ENCODE measurements at regions not wholly inside any gene's neighbourhood (a gene's known extent, or its start where the extent isn't known, plus 50 kb on each side); places are given as distances from the start of the nearest gene placed in this dataset.

- no peaks in the 10 kb centered on the region for H3K4me1 ChIP-seq (ENCODE audit: control insufficient read depth in 1 of 2, low read depth in 2 of 2)
- no peaks in the 10 kb centered on the region for H3K36me3 ChIP-seq
- TF ChIP-seq, protein P1, sequence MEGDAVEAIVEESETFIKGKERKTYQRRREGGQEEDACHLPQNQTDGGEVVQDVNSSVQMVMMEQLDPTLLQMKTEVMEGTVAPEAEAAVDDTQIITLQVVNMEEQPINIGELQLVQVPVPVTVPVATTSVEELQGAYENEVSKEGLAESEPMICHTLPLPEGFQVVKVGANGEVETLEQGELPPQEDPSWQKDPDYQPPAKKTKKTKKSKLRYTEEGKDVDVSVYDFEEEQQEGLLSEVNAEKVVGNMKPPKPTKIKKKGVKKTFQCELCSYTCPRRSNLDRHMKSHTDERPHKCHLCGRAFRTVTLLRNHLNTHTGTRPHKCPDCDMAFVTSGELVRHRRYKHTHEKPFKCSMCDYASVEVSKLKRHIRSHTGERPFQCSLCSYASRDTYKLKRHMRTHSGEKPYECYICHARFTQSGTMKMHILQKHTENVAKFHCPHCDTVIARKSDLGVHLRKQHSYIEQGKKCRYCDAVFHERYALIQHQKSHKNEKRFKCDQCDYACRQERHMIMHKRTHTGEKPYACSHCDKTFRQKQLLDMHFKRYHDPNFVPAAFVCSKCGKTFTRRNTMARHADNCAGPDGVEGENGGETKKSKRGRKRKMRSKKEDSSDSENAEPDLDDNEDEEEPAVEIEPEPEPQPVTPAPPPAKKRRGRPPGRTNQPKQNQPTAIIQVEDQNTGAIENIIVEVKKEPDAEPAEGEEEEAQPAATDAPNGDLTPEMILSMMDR (IDR thresholded peaks at IDR 0.05): no peak
- no peak overlapping the region for H3K27ac ChIP-seq
- no peaks in the 10 kb centered on the region for H3K27me3 ChIP-seq (replicated peaks; ENCODE audit: insufficient read depth)
- ATAC-seq (ENCODE audit: insufficient number of reproducible peaks, low FRiP score, low read depth) (no peak), DNase-seq (ENCODE audit: low spot score) (no peak)
- no peak overlapping the region for H3K4me3 ChIP-seq
- no peaks in the 10 kb centered on the region for H3K9me3 ChIP-seq
Measured at GRCh38 chr18:27824275-27824674, 352.7 kb downstream of the CDH2 start.

DNA sequence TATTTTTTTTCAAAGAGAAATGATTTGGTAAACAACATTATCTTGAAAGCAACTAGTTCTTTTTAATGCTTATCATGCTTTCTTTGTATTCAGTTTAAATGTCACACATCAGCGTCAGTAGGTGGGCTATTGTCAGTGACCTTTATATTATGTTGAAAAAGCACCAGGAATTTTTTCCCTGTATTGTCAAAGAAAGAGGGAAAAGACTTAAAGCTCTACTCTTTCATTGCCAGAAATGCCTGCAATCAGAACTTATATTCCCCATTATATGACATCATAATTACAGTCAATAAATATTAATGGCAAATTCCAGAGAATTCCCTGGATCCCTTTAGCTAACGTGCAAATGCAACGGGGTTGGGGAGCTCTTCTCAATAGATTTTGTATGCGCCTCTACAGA is 353.9 kb downstream of the CDH2 start:
- Histone ChIP-seq H3K36me3 (no peaks in the 10 kb centered on the region), H3K4me1 (ENCODE audit: control insufficient read depth in 1 of 2, low read depth in 2 of 2) (no peaks in the 10 kb centered on the region), H3K27ac (no peak overlapping the region), H3K9me3 (no peaks in the 10 kb centered on the region), H3K4me3 (no peak overlapping the region), H3K27me3 (replicated peaks; ENCODE audit: insufficient read depth) (no peaks in the 10 kb centered on the region)
- ATAC-seq (ENCODE audit: insufficient number of reproducible peaks, low FRiP score, low read depth) (no peak), DNase-seq (ENCODE audit: low spot score) (no peak)
- TF ChIP-seq, protein P1 (IDR thresholded peaks at IDR 0.05): no peak

- Histone ChIP-seq H3K27me3 (replicated peaks; ENCODE audit: insufficient read depth) (no peaks in the 10 kb centered on the region), H3K36me3 (no peaks in the 10 kb centered on the region), H3K9me3 (no peaks in the 10 kb centered on the region), H3K4me3 (no peak overlapping the region), H3K4me1 (ENCODE audit: control insufficient read depth in 1 of 2, low read depth in 2 of 2) (no peaks in the 10 kb centered on the region), H3K27ac (no peak overlapping the region)
- DNase-seq (ENCODE audit: low spot score) (no peak), ATAC-seq (ENCODE audit: insufficient number of reproducible peaks, low FRiP score, low read depth) (no peak)
- TF ChIP-seq, protein P1 (IDR thresholded peaks at IDR 0.05): no peak
Measured at GRCh38 chr18:27808683-27809082, 368.2 kb downstream of the CDH2 start.

DNA sequence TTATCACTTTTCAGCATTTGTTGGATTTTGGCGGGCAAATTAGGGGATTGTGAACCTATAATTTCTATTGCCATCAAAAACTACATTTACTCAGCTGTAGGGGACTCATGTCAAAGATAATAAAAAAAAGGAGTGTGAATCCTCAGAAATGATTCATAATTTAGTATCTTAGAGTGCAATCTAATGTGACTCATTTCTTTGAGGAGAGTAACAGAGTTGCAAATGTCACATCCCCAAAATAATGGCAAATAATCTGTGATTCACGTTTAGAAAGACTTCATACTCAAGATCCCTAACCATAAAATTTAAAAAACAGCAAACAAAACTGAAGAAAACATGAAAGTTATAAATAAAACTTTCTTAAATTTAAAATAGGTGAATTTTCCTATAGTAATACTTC is 373.0 kb downstream of the CDH2 start:
- ATAC-seq (ENCODE audit: insufficient number of reproducible peaks, low FRiP score, low read depth) (no peak), DNase-seq (ENCODE audit: low spot score) (no peak)
- Histone ChIP-seq H3K9me3 (no peaks in the 10 kb centered on the region), H3K36me3 (no peaks in the 10 kb centered on the region), H3K27me3 (replicated peaks; ENCODE audit: insufficient read depth) (no peaks in the 10 kb centered on the region), H3K27ac (no peak overlapping the region), H3K4me1 (ENCODE audit: control insufficient read depth in 1 of 2, low read depth in 2 of 2) (no peaks in the 10 kb centered on the region), H3K4me3 (no peak overlapping the region)
- TF ChIP-seq, protein P1 (IDR thresholded peaks at IDR 0.05): no peak

DNA sequence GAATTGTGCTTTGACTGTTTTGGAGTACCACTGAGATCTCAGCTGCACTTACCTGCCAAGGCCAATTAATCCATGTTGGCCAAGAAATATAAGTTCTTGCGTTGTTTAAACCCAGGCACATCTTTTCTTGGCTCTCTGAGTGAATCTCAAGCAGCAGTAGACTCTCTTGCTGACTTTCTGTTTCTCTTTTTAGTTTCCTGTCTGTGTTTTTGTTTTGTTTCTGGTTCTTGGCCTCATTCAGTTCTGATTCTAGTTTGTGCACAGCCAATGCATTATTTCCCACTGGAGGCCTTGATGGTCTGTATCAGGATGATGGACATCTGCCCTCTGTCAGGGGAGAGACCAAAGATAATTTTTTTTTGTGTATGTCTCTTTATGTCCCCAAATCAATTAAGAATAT is 379.4 kb downstream of the CDH2 start:
- H3K4me1 ChIP-seq (ENCODE audit: control insufficient read depth in 1 of 2, low read depth in 2 of 2): peaks cover 2 to 9% of the 10 kb centered on the region in 2 donors
- H3K27ac ChIP-seq: no peak overlapping the region
- TF ChIP-seq, protein P1 (IDR thresholded peaks at IDR 0.05): no peak
- H3K4me3 ChIP-seq: no peak overlapping the region
- DNase-seq (ENCODE audit: low spot score): no peak
- H3K36me3 ChIP-seq: no peaks in the 10 kb centered on the region
- no peaks in the 10 kb centered on the region for H3K9me3 ChIP-seq
- no peak for ATAC-seq (ENCODE audit: insufficient number of reproducible peaks, low FRiP score, low read depth)
- no peaks in the 10 kb centered on the region for H3K27me3 ChIP-seq (replicated peaks; ENCODE audit: insufficient read depth)
